ENCODE measurements at regions not wholly inside any gene's neighbourhood (a gene's known extent, or its start where the extent isn't known, plus 50 kb on each side); places are given as distances from the start of the nearest gene placed in this dataset.

GRCh38 chr17:13230350-13231264 lies 212.8 kb upstream of the ELAC2 start:
- H3K27me3 ChIP-seq, result no peaks in the 10 kb centered on the region
- H3K36me3 ChIP-seq, result no peaks in the 10 kb centered on the region
- DNase-seq, result no peak
- no peaks in the 10 kb centered on the region for H3K9me3 ChIP-seq
- no peak overlapping the region for H3K4me3 ChIP-seq

- no peaks in the 10 kb centered on the region for H3K27me3 ChIP-seq
- H3K36me3 ChIP-seq, result no peaks in the 10 kb centered on the region
- no peak overlapping the region for H3K4me3 ChIP-seq
- H3K9me3 ChIP-seq, result no peaks in the 10 kb centered on the region
- DNase-seq, result no peak
Measured at GRCh38 chr17:13228225-13228624, 210.4 kb upstream of the ELAC2 start.

DNA sequence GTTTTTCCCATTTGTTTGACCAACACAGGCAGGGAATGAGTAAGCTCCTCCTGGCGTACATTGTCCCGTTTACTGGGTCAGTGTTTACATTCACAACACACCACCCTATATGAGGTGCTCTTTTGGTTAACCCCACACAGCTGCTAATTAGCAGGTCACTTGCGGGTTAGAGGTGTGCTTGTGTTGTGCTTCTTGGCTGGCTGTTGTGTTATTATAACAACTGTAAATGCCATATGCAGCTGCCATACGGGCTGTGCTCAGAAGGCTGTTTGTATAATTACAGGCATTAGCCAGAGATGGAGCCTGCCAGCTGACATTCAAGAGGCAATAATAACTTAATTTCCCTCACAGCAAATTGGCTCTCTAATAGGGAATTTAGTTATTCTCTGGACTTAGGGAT lies 205.1 kb upstream of the ELAC2 start:
- no peak for DNase-seq

GRCh38 chr17:13212860-13213259 lies 195.0 kb upstream of the ELAC2 start:
- no peaks in the 10 kb centered on the region for H3K27me3 ChIP-seq
- H3K36me3 ChIP-seq, result no peaks in the 10 kb centered on the region
- DNase-seq, result no peak
- H3K4me3 ChIP-seq, result no peak overlapping the region
- no peaks in the 10 kb centered on the region for H3K9me3 ChIP-seq

More for the DNA sequence above, 205.1 kb upstream of the ELAC2 start:
- H3K9me3 ChIP-seq, result no peaks in the 10 kb centered on the region
- no peaks in the 10 kb centered on the region for H3K36me3 ChIP-seq
- H3K27me3 ChIP-seq, result no peaks in the 10 kb centered on the region
- no peak overlapping the region for H3K4me3 ChIP-seq

- no peaks in the 10 kb centered on the region for H3K27me3 ChIP-seq
- no peak overlapping the region for H3K4me3 ChIP-seq
- no peak for DNase-seq
- no peaks in the 10 kb centered on the region for H3K9me3 ChIP-seq
- H3K36me3 ChIP-seq, result no peaks in the 10 kb centered on the region
Measured at GRCh38 chr17:13209081-13209480, 191.3 kb upstream of the ELAC2 start.

- Histone ChIP-seq H3K9me3 (no peaks in the 10 kb centered on the region), H3K4me3 (no peak overlapping the region), H3K27me3 (no peaks in the 10 kb centered on the region), H3K36me3 (no peaks in the 10 kb centered on the region)
- DNase-seq, result no peak
Measured at GRCh38 chr17:13204607-13205237, 186.9 kb upstream of the ELAC2 start.

DNA sequence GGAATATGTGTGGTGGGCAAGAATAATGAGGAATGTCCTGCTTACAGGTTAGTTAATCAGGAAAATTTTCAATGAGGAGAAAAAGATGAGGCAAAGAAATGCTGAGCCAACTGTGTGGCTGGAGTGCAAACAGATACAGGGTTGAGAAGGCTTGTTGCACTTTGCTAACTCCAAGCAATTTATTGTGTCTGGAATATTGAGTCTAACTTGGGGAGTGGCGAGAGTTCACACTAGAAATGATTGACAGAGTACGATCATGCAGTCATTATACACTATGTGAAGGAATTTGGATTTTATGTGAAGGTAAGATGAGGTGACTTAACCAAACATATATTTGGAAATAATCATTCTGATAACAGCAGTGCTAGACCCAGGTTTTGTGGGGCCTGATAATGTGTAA lies 185.0 kb upstream of the ELAC2 start:
- no peak for DNase-seq
- Histone ChIP-seq H3K27me3 (no peaks in the 10 kb centered on the region), H3K9me3 (no peaks in the 10 kb centered on the region), H3K36me3 (no peaks in the 10 kb centered on the region), H3K4me3 (no peak overlapping the region)

DNA sequence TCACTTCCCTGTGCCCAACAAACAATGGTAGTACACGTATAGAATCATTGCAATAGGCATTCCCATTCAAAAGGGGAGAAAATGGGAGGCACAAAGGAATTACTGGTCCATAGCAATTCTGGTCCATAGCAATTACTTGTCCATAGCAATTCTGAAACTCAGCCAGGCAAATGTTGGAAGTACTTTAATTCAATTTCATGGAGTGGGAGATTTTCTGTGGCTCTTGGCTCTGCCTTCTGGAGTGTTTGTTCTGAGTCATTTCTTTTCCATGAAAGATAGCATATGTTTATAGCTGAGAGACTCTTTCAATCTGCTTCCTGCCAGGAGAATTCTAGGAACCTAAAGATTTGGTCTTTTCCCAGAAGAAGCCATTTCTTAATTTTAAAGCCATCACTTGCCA lies 182.8 kb upstream of the ELAC2 start:
- H3K36me3 ChIP-seq, result no peaks in the 10 kb centered on the region
- H3K9me3 ChIP-seq, result no peaks in the 10 kb centered on the region
- no peaks in the 10 kb centered on the region for H3K27me3 ChIP-seq
- DNase-seq, result no peak
- H3K4me3 ChIP-seq, result no peak overlapping the region

DNA sequence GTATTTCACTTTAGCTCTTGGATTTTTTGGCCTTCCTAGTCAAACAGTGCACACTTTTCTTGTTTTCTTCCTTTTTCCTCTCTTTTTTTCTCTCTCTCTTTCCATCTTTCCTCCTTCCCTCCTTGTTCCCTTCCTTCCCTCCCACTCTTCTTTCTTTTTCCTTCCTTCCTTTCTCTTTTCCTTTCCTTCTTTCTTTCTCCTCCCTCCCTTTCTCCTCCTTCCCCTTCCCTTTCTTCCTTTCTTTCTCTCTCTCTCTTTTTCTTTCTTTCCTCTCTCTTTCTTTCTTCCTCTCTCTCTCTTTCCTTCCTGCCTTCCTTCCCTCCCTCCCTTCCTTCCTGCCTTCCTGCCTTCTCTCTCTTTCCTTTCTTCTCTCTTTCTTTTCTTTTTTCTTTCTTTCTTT lies 181.6 kb upstream of the ELAC2 start:
- Histone ChIP-seq H3K9me3 (no peaks in the 10 kb centered on the region), H3K27me3 (no peaks in the 10 kb centered on the region)
- DNase-seq, result no peak

DNA sequence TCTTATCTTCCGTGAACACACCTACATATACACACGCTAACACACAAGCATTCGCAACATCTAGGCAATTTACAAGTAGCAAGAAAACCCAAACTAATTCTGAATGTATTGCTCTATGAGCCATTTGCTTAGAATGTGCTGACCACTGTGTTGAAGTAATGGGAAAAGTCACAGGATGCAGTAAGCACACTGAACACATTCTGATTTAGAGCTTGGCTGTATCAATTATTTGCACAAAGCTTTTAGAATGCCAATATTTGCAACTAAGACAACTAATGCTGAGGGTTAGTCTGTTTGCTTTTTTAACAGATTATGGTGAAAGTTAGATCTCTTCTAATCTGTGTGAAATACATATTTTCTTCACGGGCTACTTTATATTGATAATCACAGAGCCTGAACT lies 179.8 kb upstream of the ELAC2 start:
- no peak for DNase-seq
- H3K27me3 ChIP-seq, result no peaks in the 10 kb centered on the region

More for the DNA sequence above, 181.6 kb upstream of the ELAC2 start:
- Histone ChIP-seq H3K36me3 (no peaks in the 10 kb centered on the region), H3K4me3 (no peak overlapping the region)

GRCh38 chr17:13194887-13195286 lies 177.1 kb upstream of the ELAC2 start:
- DNase-seq, result no peak
- no peaks in the 10 kb centered on the region for H3K9me3 ChIP-seq
- no peaks in the 10 kb centered on the region for H3K36me3 ChIP-seq

More for the DNA sequence above, 179.8 kb upstream of the ELAC2 start:
- Histone ChIP-seq H3K4me3 (no peak overlapping the region), H3K9me3 (no peaks in the 10 kb centered on the region), H3K36me3 (no peaks in the 10 kb centered on the region)

GRCh38 chr17:13182854-13183253 lies 165.0 kb upstream of the ELAC2 start:
- no peak overlapping the region for H3K4me3 ChIP-seq
- H3K36me3 ChIP-seq, result no peaks in the 10 kb centered on the region
- no peak for DNase-seq
- no peaks in the 10 kb centered on the region for H3K27me3 ChIP-seq
- no peaks in the 10 kb centered on the region for H3K9me3 ChIP-seq

More at GRCh38 chr17:13194887-13195286, 177.1 kb upstream of the ELAC2 start:
- Histone ChIP-seq H3K27me3 (no peaks in the 10 kb centered on the region), H3K4me3 (no peak overlapping the region)

- no peaks in the 10 kb centered on the region for H3K9me3 ChIP-seq
- H3K4me3 ChIP-seq, result no peak overlapping the region
- H3K27me3 ChIP-seq, result no peaks in the 10 kb centered on the region
- no peaks in the 10 kb centered on the region for H3K36me3 ChIP-seq
- no peak for DNase-seq
Measured at GRCh38 chr17:13182450-13182849, 164.6 kb upstream of the ELAC2 start.

DNA sequence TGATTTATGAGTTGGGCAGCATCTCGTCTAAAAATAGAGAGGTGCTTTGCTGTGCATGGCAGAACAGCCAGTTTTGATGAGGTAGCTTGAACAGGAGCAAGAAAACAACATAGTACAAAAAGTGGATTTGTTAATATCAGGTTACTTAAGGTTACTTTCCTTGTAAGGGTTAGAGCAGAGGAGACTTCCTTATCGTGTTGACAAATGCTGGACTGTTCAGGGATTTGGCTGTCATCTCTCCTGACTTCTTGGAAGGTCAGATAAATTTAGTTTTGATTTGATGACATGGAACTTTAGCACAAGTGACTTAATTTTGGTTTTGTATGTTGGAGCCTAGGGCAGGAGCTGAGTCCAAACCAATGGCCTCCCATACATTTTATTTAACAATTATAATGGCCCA lies 163.9 kb upstream of the ELAC2 start:
- Histone ChIP-seq H3K27me3 (no peaks in the 10 kb centered on the region), H3K4me3 (no peak overlapping the region), H3K9me3 (no peaks in the 10 kb centered on the region), H3K36me3 (no peaks in the 10 kb centered on the region)
- DNase-seq, result no peak

- no peaks in the 10 kb centered on the region for H3K36me3 ChIP-seq
- DNase-seq, result no peak
- H3K9me3 ChIP-seq, result no peaks in the 10 kb centered on the region; the same call in 1 of the 2 replicates
- no peaks in the 10 kb centered on the region for H3K27me3 ChIP-seq
- no peak overlapping the region for H3K4me3 ChIP-seq
Measured at GRCh38 chr17:13176436-13176835, 158.6 kb upstream of the ELAC2 start.

- Histone ChIP-seq H3K9me3 (no peaks in the 10 kb centered on the region; the same call in 1 of the 2 replicates), H3K36me3 (no peaks in the 10 kb centered on the region)
Measured at GRCh38 chr17:13171790-13172189, 154.0 kb upstream of the ELAC2 start.

DNA sequence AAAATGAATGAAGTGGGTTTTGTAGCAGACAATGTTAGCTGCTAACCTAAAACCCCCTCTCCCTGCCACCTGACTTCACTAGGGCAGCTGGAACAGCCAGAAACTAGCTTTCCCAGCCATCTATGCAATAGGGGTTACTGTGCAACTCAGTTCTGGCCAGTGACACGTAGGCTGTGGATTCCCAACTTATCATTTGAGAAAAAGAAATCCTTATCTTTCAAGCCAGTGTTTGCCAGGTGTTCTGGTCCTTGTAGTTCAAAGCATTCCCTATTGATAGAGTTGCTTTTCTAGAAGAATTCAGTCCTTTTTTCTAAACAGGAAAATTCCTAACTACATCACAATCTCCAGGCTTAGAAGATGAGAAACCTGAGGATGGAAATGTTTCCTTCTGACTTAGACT lies 144.5 kb upstream of the ELAC2 start:
- DNase-seq, result no peak
- H3K27me3 ChIP-seq, result no peaks in the 10 kb centered on the region
- H3K9me3 ChIP-seq, result no peaks in the 10 kb centered on the region
- H3K4me3 ChIP-seq, result no peak overlapping the region
- H3K36me3 ChIP-seq, result no peaks in the 10 kb centered on the region

More at GRCh38 chr17:13171790-13172189, 154.0 kb upstream of the ELAC2 start:
- Histone ChIP-seq H3K4me3 (no peak overlapping the region), H3K27me3 (no peaks in the 10 kb centered on the region)
- DNase-seq, result no peak

GRCh38 chr17:13160790-13161189 lies 143.0 kb upstream of the ELAC2 start:
- Histone ChIP-seq H3K9me3 (no peaks in the 10 kb centered on the region), H3K36me3 (no peaks in the 10 kb centered on the region), H3K4me3 (no peak overlapping the region), H3K27me3 (no peaks in the 10 kb centered on the region)
- no peak for DNase-seq
